HEK293 (cell line): ENCODE measurements at regions not wholly inside any gene's neighbourhood (a gene's known extent, or its start where the extent isn't known, plus 50 kb on each side); places are given as distances from the start of the nearest gene placed in this dataset.

Source experiments
- CTCF ChIA-PET: fragments of 350-600 bp; formaldehyde crosslinking; extraction: SDS; loops from one replicate; lab custom pipeline; 2021; ENCODE audit warnings: antibody characterized with exemption; lab: Yijun Ruan, JAX
- POLR2A ChIA-PET: fragments of 300-600 bp; formaldehyde crosslinking; extraction: SDS; loops from one replicate; lab custom pipeline; 2020; ENCODE audit warnings: antibody characterized with exemption, inconsistent platforms; lab: Yijun Ruan, JAX
- H3K27ac ChIP-seq: fragments of 200-500 bp; sonication (Bioruptor generic); 2 replicates; pipeline ENCODE4 v1.5.1; 2014; ENCODE audit warnings: low read depth, low read length, control low read depth, inconsistent platforms; ENCODE audit errors: extremely low read depth
- H3K36me3 ChIP-seq, 2 experiments: fragments of 200-500 bp in 1 of 2; sonication (Bioruptor generic) in 1 of 2; 1 replicate in 1 of 2; 2 replicates in 1 of 2; pipeline ENCODE4 v1.5.1; 2014 to 2017; ENCODE audit warnings: inconsistent platforms in 2 of 2, low read length in 2 of 2; ENCODE audit not compliant: control insufficient read depth in 2 of 2, insufficient read depth in 1 of 2
- H3K4me1 ChIP-seq: fragments of 200-500 bp; sonication (Bioruptor generic); 2 replicates; pipeline ENCODE4 v1.5.1; 2014; ENCODE audit warnings: mild to moderate bottlenecking, low read length, inconsistent platforms; ENCODE audit not compliant: control insufficient read depth, insufficient read depth
- H3K4me3 ChIP-seq: 2 replicates; pipeline ENCODE4 v1.5.1; 2011; ENCODE audit warnings: low read depth, mild to moderate bottlenecking, control low read depth, low read length, moderate library complexity
- H3K9me3 ChIP-seq: fragments of 200-500 bp; sonication (Bioruptor generic); 2 replicates; pipeline ENCODE4 v1.5.1; 2014; ENCODE audit warnings: low read depth, low read length, inconsistent platforms; ENCODE audit not compliant: control insufficient read depth, insufficient read depth
- CTCF ChIP-seq: fragments of 450-650 bp; formaldehyde crosslinking; IDR thresholded peaks from 2 replicates; pipeline ENCODE4 v1.5.1; 2016; ENCODE audit warnings: missing biosample characterization, missing genetic modification characterization
- EGR2 ChIP-seq: fragments of 450-650 bp; formaldehyde crosslinking; IDR thresholded peaks from 2 replicates; pipeline ENCODE4 v1.5.1; 2016; ENCODE audit warnings: low read depth, missing biosample characterization, missing genetic modification characterization
- GLIS2 ChIP-seq: fragments of 450-650 bp; formaldehyde crosslinking; IDR thresholded peaks from 2 replicates; pipeline ENCODE4 v1.5.1; 2016; ENCODE audit warnings: missing biosample characterization, missing genetic modification characterization
- HOXD13 ChIP-seq: sonication (generic); formaldehyde crosslinking; IDR thresholded peaks from 2 replicates; pipeline ENCODE4 v1.8.0; 2022; ENCODE audit warnings: missing genetic modification reagents, borderline replicate concordance
- SP3 ChIP-seq: fragments of 450-650 bp; formaldehyde crosslinking; IDR thresholded peaks from 2 replicates; pipeline ENCODE4 v1.5.1; 2016; ENCODE audit warnings: missing biosample characterization, missing genetic modification characterization
- SP7 ChIP-seq: fragments of 450-650 bp; formaldehyde crosslinking; IDR thresholded peaks from 2 replicates; pipeline ENCODE4 v1.5.1; 2016; ENCODE audit warnings: missing biosample characterization, missing genetic modification characterization
- YY1 ChIP-seq: fragments of 450-650 bp; formaldehyde crosslinking; IDR thresholded peaks from 2 replicates; pipeline ENCODE4 v1.5.1; 2018; ENCODE audit warnings: missing biosample characterization, missing genetic modification characterization
- ZBTB7A ChIP-seq: fragments of 450-650 bp; formaldehyde crosslinking; IDR thresholded peaks from 2 replicates; pipeline ENCODE4 v1.5.1; 2016; ENCODE audit warnings: low read depth, missing biosample characterization, missing genetic modification characterization
- ZFHX2 ChIP-seq: fragments of 450-650 bp; formaldehyde crosslinking; conservative IDR thresholded peaks from 2 replicates; pipeline ENCODE4 v1.5.1; 2016; ENCODE audit warnings: missing biosample characterization, missing genetic modification characterization
- ZNF10 ChIP-seq: fragments of 450-650 bp; formaldehyde crosslinking; IDR thresholded peaks from 2 replicates; pipeline ENCODE4 v1.5.1; 2017; ENCODE audit warnings: missing biosample characterization, missing genetic modification characterization
- ZNF114 ChIP-seq: fragments of 450-650 bp; formaldehyde crosslinking; IDR thresholded peaks from 2 replicates; pipeline ENCODE4 v1.5.0; 2017; ENCODE audit warnings: missing biosample characterization, missing genetic modification characterization
- ZNF132 ChIP-seq: fragments of 450-650 bp; formaldehyde crosslinking; IDR thresholded peaks from 2 replicates; pipeline ENCODE4 v1.5.1; 2017; ENCODE audit warnings: missing biosample characterization, missing genetic modification characterization, borderline replicate concordance
- ZNF155 ChIP-seq: fragments of 450-650 bp; formaldehyde crosslinking; IDR thresholded peaks from 2 replicates; pipeline ENCODE4 v1.5.1; 2016; ENCODE audit warnings: missing biosample characterization, missing genetic modification characterization
- ZNF2 ChIP-seq: fragments of 450-650 bp; formaldehyde crosslinking; IDR thresholded peaks from 2 replicates; pipeline ENCODE4 v1.5.1; 2016; ENCODE audit warnings: missing biosample characterization, missing genetic modification characterization
- ZNF221 ChIP-seq: fragments of 450-650 bp; formaldehyde crosslinking; IDR thresholded peaks from 2 replicates; pipeline ENCODE4 v1.5.1; 2017; ENCODE audit warnings: missing biosample characterization, missing genetic modification characterization, borderline replicate concordance
- ZNF280C ChIP-seq: fragments of 450-650 bp; formaldehyde crosslinking; IDR thresholded peaks from 2 replicates; pipeline ENCODE4 v1.5.1; 2016; ENCODE audit warnings: missing biosample characterization, missing genetic modification characterization
- ZNF354C ChIP-seq: fragments of 450-650 bp; formaldehyde crosslinking; IDR thresholded peaks from 2 replicates; pipeline ENCODE4 v1.5.1; 2016; ENCODE audit warnings: missing biosample characterization, missing genetic modification characterization, low read depth, borderline replicate concordance
- ZNF366 ChIP-seq: fragments of 450-650 bp; formaldehyde crosslinking; conservative IDR thresholded peaks from 2 replicates; pipeline ENCODE4 v1.5.1; 2016; ENCODE audit warnings: missing biosample characterization, missing genetic modification characterization
- ZNF645 ChIP-seq: fragments of 450-650 bp; formaldehyde crosslinking; IDR thresholded peaks from 2 replicates; pipeline ENCODE4; 2016; ENCODE audit warnings: missing biosample characterization, missing genetic modification characterization
- ZNF654 ChIP-seq: fragments of 450-650 bp; formaldehyde crosslinking; IDR thresholded peaks from 2 replicates; pipeline ENCODE4 v1.5.1; 2016; ENCODE audit warnings: low read depth, missing biosample characterization, missing genetic modification characterization
- ZNF670 ChIP-seq: fragments of 450-650 bp; formaldehyde crosslinking; IDR thresholded peaks from 2 replicates; pipeline ENCODE4 v1.5.1; 2016; ENCODE audit warnings: missing biosample characterization, missing genetic modification characterization, low read depth
- ZNF692 ChIP-seq: fragments of 450-650 bp; formaldehyde crosslinking; IDR thresholded peaks from 2 replicates; pipeline ENCODE4 v1.5.1; 2016; ENCODE audit warnings: missing biosample characterization, missing genetic modification characterization
- ZNF76 ChIP-seq: fragments of 450-650 bp; formaldehyde crosslinking; IDR thresholded peaks from 2 replicates; pipeline ENCODE4; 2016; ENCODE audit warnings: low read depth, missing biosample characterization, missing genetic modification characterization, borderline replicate concordance
- ZSCAN4 ChIP-seq: fragments of 450-650 bp; formaldehyde crosslinking; IDR thresholded peaks from 2 replicates; pipeline ENCODE4 v1.5.1; 2017; ENCODE audit warnings: missing biosample characterization, missing genetic modification characterization

GRCh38 chr2:163155279-163155883, 316.8 kb upstream of the KCNH7 start:
- Histone ChIP-seq H3K36me3 (no peaks in the 10 kb centered on the region), H3K4me3 (no peak overlapping the region), H3K27ac (no peak overlapping the region), H3K4me1 (no peaks in the 10 kb centered on the region), H3K9me3 (no peaks in the 10 kb centered on the region)
- CTCF ChIA-PET: interaction anchor here (0.6 to 2.9 kb wide), 12 partner anchors 10 to 1348 kb away, joined by 3 to 14 read pairs (median 4); no protein-coding TSS in a partner anchor
- POLR2A ChIA-PET: no interaction called here
- 0 out of 2 replicates have a peak, but pooled peaks have one; percentile 24 for TF ChIP-seq CTCF (tag by site-specific recombination)
- no peak for TF ChIP-seq ZFHX2 (tag by site-specific recombination)
- TF ChIP-seq ZNF654 (tag by site-specific recombination): peak; percentile 69

- Histone ChIP-seq H3K36me3 (no peaks in the 10 kb centered on the region), H3K9me3 (no peaks in the 10 kb centered on the region)
- POLR2A ChIA-PET: no interaction called here
- CTCF ChIA-PET: no interaction called here
- TF ChIP-seq EGR2 (tag by site-specific recombination) (no peak), ZNF670 (no peak), SP7 (tag by site-specific recombination) (no peak), ZNF692 (tag by site-specific recombination) (no peak), ZNF280C (tag by site-specific recombination) (no peak), ZNF645 (tag by site-specific recombination) (no peak), SP3 (no peak), ZBTB7A (tag by site-specific recombination) (no peak), ZNF155 (no peak), YY1 (tag by site-specific recombination) (no peak), ZNF366 (tag by site-specific recombination) (no peak)
- TF ChIP-seq, all 188 proteins: peak for 0
- Histone ChIP-seq H3K4me3 (no peak overlapping the region), H3K27ac (no peak overlapping the region), H3K4me1 (no peaks in the 10 kb centered on the region)
These were observed 304.1 kb upstream of the KCNH7 start for GRCh38 chr2:163142618-163143017.

- CTCF ChIA-PET: interaction anchor here (0.6 kb wide), 1 partner anchor 917 kb away, joined by 4 read pairs; no protein-coding TSS in a partner anchor
- POLR2A ChIA-PET: no interaction called here
- no peak for TF ChIP-seq ZNF354C (tag by site-specific recombination)
- no peak for TF ChIP-seq ZSCAN4 (tag by site-specific recombination)
- no peak for TF ChIP-seq ZNF132
- TF ChIP-seq HOXD13: no peak
- no peak for TF ChIP-seq ZNF10 (tag by site-specific recombination)
- TF ChIP-seq ZNF114: no peak
- TF ChIP-seq ZNF2 (tag by site-specific recombination): no peak
- TF ChIP-seq ZNF76 (tag by site-specific recombination): no peak
- no peak for TF ChIP-seq GLIS2 (tag by site-specific recombination)
- no peak for TF ChIP-seq ZNF221 (tag by site-specific recombination)
These were observed 300.4 kb upstream of the KCNH7 start for GRCh38 chr2:163138947-163139346.

More at GRCh38 chr2:163138947-163139346, 300.4 kb upstream of the KCNH7 start:
- no peaks in the 10 kb centered on the region for H3K4me1 ChIP-seq
- H3K36me3 ChIP-seq: no peaks in the 10 kb centered on the region
- no peak overlapping the region for H3K27ac ChIP-seq
- H3K9me3 ChIP-seq: no peaks in the 10 kb centered on the region
- no peak overlapping the region for H3K4me3 ChIP-seq
